A549 (cell line): ENCODE measurements at regions not wholly inside any gene's neighbourhood (a gene's known extent, or its start where the extent isn't known, plus 50 kb on each side); places are given as distances from the start of the nearest gene placed in this dataset.

Source experiments
- ATAC-seq, 2 experiments: fragments of 200-7000 bp in 1 of 2; fragments of >200 bp in 1 of 2; cut with Nextera tagmentation in 1 of 2; cut with Tn5 transposase in 1 of 2; 3 replicates each; pipeline versions ENCODE4 v1.8.0 to v1.9.1; 2018 to 2020; ENCODE audit warnings: mild to moderate bottlenecking in 1 of 2, moderate library complexity in 1 of 2
- CTCF ChIA-PET: fragments of 300-600 bp; sonication (Branson Sonifier 250); formaldehyde crosslinking; extraction: SDS; loops from one replicate; lab custom pipeline; 2021; ENCODE audit warnings: antibody characterized with exemption, inconsistent platforms; lab: Yijun Ruan, JAX
- POLR2A ChIA-PET: fragments of 350-600 bp; formaldehyde crosslinking; extraction: SDS; loops from one replicate; lab custom pipeline; 2021; ENCODE audit warnings: antibody characterized with exemption, inconsistent platforms; lab: Yijun Ruan, JAX
- DNase-seq, 2 experiments: peaks; one replicate each; pipeline versions ENCODE4 v3.0.0 to v3.0.0-alpha.2; 2011 to 2016; ENCODE audit warnings: low read depth in 1 of 2, low spot score in 1 of 2
- FAIRE-seq: peaks from 2 replicates; lab custom pipeline; 2011; peaks lifted over from hg19 to GRCh38; lab: Jason Lieb, UNC
- H3K27ac ChIP-seq, 2 experiments: fragments of >200 bp; sonication (Bioruptor Twin); formaldehyde crosslinking; 3 replicates each; pipeline ENCODE4 v1.5.1; 2016 to 2017
- H3K4me1 ChIP-seq: fragments of >200 bp; sonication (Bioruptor Twin); formaldehyde crosslinking; 3 replicates; pipeline ENCODE4 v1.6.1; 2016
- H3K4me2 ChIP-seq: fragments of >200 bp; sonication (Bioruptor Twin); formaldehyde crosslinking; 3 replicates; pipeline ENCODE4 v1.6.1; 2016
- H3K4me3 ChIP-seq: fragments of >200 bp; sonication (Bioruptor Twin); formaldehyde crosslinking; 3 replicates; pipeline ENCODE4 v1.5.1; 2016
- H3K9me3 ChIP-seq: fragments of >200 bp; sonication (Bioruptor Twin); formaldehyde crosslinking; 3 replicates; pipeline ENCODE4 v1.6.1; 2016
- BHLHE40 ChIP-seq: IDR thresholded peaks from 2 replicates; pipeline ENCODE4 v1.6.1; 2012; ENCODE audit warnings: low read depth, low read length, inconsistent platforms
- CBX8 ChIP-seq: fragments of 200-600 bp; sonication (generic); IDR thresholded peaks from 2 replicates; pipeline ENCODE4 v1.6.1; 2016
- CHD2 ChIP-seq: fragments of 150-350 bp; IDR thresholded peaks from 2 replicates; pipeline ENCODE4 v1.6.1; 2014; ENCODE audit warnings: low read length; ENCODE audit not compliant: partially characterized antibody
- EHF ChIP-seq: fragments of 250-450 bp; sonication (Bioruptor Pico); IDR thresholded peaks from 2 replicates; pipeline ENCODE4 v1.5.0; 2020; ENCODE audit warnings: mild to moderate bottlenecking
- EP300 ChIP-seq, 2 experiments: fragments of >200 bp; sonication (Bioruptor Twin); formaldehyde crosslinking; IDR thresholded peaks; 2 replicates in 1 of 2; 3 replicates in 1 of 2; pipeline ENCODE4 v1.6.1; 2016 to 2017
- ESRRA ChIP-seq: fragments of 150-350 bp; IDR thresholded peaks from 2 replicates; pipeline ENCODE4 v1.6.1; 2014; ENCODE audit warnings: mild to moderate bottlenecking, low read length, borderline replicate concordance
- FOXS1 ChIP-seq: fragments of 250-450 bp; sonication (Bioruptor Pico); IDR thresholded peaks from 2 replicates; pipeline ENCODE4 v1.5.0; 2020; ENCODE audit warnings: mild to moderate bottlenecking, moderate library complexity
- HOXA7 ChIP-seq: fragments of 250-450 bp; sonication (Bioruptor Pico); IDR thresholded peaks from 2 replicates; pipeline ENCODE4 v1.5.0; 2020; ENCODE audit warnings: mild to moderate bottlenecking, moderate library complexity
- HOXB5 ChIP-seq: fragments of 250-450 bp; sonication (Bioruptor Pico); IDR thresholded peaks from 2 replicates; pipeline ENCODE4 v1.5.0; 2020; ENCODE audit warnings: mild to moderate bottlenecking, moderate library complexity
- JUNB ChIP-seq: fragments of >200 bp; sonication (Bioruptor Twin); formaldehyde crosslinking; IDR thresholded peaks from 2 replicates; pipeline ENCODE4 v1.6.1; 2016
- KDM5A ChIP-seq: fragments of 200-600 bp; sonication (generic); IDR thresholded peaks from 2 replicates; pipeline ENCODE4 v1.6.1; 2016; ENCODE audit warnings: antibody characterized with exemption, mild to moderate bottlenecking
- MAFK ChIP-seq: fragments of 450-650 bp; IDR thresholded peaks from 2 replicates; pipeline ENCODE4 v1.6.1; 2014; ENCODE audit not compliant: partially characterized antibody
- MYC ChIP-seq: IDR thresholded peaks from 2 replicates; pipeline ENCODE4 v1.6.1; 2012; ENCODE audit warnings: mild to moderate bottlenecking, inconsistent platforms, low read length, improper control_type of control experiment, borderline replicate concordance
- NFE2L2 ChIP-seq: fragments of 150-350 bp; conservative IDR thresholded peaks from 2 replicates; pipeline ENCODE4 v1.6.1; 2014; ENCODE audit warnings: low read length
- NPAS2 ChIP-seq: fragments of 250-450 bp; sonication (Bioruptor Pico); IDR thresholded peaks from 2 replicates; pipeline ENCODE4 v1.8.0; 2022; ENCODE audit warnings: mild to moderate bottlenecking, moderate library complexity, borderline replicate concordance
- RNF2 ChIP-seq: fragments of 200-600 bp; sonication (generic); IDR thresholded peaks from 2 replicates; pipeline ENCODE4 v1.6.1; 2016; ENCODE audit warnings: low read depth, mild to moderate bottlenecking, antibody characterized with exemption, moderate library complexity, borderline replicate concordance
- ZFP36 ChIP-seq: fragments of 450-650 bp; IDR thresholded peaks from 2 replicates; pipeline ENCODE4 v1.6.1; 2014; ENCODE audit warnings: borderline replicate concordance; ENCODE audit not compliant: partially characterized antibody
- WGBS: methylation state at CpG from one replicate; pipeline ENCODE4 v1.1.6; 2017; ENCODE audit errors: missing lambda C conversion rate; 5-methylcytosine and 5-hydroxymethylcytosine counted together
- TF ChIP-seq, protein P1 (sequence below): fragments of >200 bp; sonication (Bioruptor Twin); formaldehyde crosslinking; IDR thresholded peaks from 3 replicates; pipeline ENCODE4 v1.5.1; 2016
- TF ChIP-seq, protein P2 (sequence below): fragments of 250-450 bp; sonication (Bioruptor Pico); IDR thresholded peaks from 2 replicates; pipeline ENCODE4 v1.5.0; 2020; ENCODE audit warnings: low read depth, mild to moderate bottlenecking, moderate library complexity

DNA sequence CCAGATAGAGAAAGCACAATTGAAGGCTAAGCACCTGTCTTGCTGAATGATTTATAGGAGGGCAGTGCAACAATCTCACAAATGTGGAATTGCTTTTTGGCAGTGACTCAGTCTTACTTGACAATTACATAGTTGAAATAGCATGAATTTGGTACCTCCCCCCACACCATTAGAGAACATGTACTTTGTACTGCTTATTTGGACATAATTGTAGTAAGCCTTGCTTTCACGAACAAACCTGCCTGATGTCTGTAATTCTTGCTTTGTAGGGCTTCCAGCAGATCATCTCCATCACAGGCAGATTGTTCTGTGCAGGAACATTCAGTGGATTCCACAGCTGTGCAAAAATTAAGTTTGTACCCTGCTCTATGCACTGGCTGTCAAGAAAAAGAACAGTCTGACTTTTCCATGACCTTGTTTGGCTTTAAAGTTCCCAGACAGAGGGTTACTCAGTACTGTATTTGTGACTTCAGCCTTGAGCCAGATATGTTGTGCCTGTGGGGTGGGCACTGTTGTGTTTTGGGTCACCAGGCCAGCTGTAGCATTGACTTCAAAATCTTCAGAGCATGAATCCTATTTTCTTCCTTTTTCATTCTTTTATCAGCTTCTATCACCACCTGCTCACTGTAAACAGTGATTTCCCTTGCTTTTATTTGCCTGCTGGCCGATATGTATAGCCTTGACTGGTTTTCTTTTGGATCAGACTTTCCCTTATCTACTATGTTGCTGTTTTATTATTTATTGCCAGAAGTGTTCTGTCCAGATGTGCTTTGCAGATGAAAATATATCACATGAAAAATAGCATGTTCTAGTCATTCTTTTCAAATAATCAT lies 941.0 kb upstream of the CHORDC1 start:
- peak overlapping the region; percentile 55 to 61; a peak in 4 of 6 replicates for H3K27ac ChIP-seq
- DNase-seq = peak in 1 of 2 experiments; percentile 44
- CTCF ChIA-PET = no interaction called here
- peak; percentile 62 to 77 for ATAC-seq
- peak; percentile 26; the same call in 1 of the 2 replicates for TF ChIP-seq JUNB
- TF ChIP-seq ZFP36 = no peak
- POLR2A ChIA-PET = no interaction called here
- peak overlapping the region; percentile 63 for H3K4me2 ChIP-seq
- no peaks in the 10 kb centered on the region for H3K9me3 ChIP-seq
- 24% methylated on average over 2 of the region's 2 CpGs for WGBS
- no peak for FAIRE-seq
- no peak overlapping the region for H3K4me3 ChIP-seq
- peaks cover 22% of the 10 kb centered on the region for H3K4me1 ChIP-seq

DNA sequence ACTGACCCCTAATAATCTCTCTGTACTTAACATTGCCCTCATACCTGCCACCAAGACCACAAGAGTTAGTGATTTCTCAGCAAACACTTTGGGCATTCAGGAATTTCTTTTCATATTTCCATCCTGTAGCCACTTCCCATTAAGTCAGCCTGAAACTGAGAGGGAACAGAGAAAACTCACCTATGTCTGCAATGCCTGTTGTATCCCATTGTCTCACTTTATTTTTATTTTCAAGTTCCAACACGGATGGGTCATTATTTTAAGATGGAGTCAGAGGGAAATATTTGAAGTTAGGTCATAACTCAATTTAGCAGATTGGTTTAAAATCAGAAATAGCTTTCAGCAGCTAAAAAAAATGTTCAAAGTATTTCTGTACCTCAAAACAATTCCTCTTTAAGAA lies 937.8 kb upstream of the CHORDC1 start:
- H3K27ac ChIP-seq = no peak overlapping the region
- H3K4me3 ChIP-seq = no peak overlapping the region
- H3K4me2 ChIP-seq = no peak overlapping the region
- DNase-seq = no peak
- H3K9me3 ChIP-seq = no peaks in the 10 kb centered on the region
- ATAC-seq = no peak
- H3K4me1 ChIP-seq = peaks cover 22% of the 10 kb centered on the region
- TF ChIP-seq CBX8 (no peak), HOXB5 (CRISPR knock-in tag) (no peak), EHF (no peak), MYC (no peak), BHLHE40 (no peak), FOXS1 (CRISPR knock-in tag) (no peak)
- TF ChIP-seq, protein P1, sequence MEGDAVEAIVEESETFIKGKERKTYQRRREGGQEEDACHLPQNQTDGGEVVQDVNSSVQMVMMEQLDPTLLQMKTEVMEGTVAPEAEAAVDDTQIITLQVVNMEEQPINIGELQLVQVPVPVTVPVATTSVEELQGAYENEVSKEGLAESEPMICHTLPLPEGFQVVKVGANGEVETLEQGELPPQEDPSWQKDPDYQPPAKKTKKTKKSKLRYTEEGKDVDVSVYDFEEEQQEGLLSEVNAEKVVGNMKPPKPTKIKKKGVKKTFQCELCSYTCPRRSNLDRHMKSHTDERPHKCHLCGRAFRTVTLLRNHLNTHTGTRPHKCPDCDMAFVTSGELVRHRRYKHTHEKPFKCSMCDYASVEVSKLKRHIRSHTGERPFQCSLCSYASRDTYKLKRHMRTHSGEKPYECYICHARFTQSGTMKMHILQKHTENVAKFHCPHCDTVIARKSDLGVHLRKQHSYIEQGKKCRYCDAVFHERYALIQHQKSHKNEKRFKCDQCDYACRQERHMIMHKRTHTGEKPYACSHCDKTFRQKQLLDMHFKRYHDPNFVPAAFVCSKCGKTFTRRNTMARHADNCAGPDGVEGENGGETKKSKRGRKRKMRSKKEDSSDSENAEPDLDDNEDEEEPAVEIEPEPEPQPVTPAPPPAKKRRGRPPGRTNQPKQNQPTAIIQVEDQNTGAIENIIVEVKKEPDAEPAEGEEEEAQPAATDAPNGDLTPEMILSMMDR = no peak
- TF ChIP-seq, protein P2, sequence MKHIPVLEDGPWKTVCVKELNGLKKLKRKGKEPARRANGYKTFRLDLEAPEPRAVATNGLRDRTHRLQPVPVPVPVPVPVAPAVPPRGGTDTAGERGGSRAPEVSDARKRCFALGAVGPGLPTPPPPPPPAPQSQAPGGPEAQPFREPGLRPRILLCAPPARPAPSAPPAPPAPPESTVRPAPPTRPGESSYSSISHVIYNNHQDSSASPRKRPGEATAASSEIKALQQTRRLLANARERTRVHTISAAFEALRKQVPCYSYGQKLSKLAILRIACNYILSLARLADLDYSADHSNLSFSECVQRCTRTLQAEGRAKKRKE = no peak
- WGBS = 69% methylated on average over 1 of the region's 1 CpG
- FAIRE-seq = no peak
- ChIA-PET POLR2A (no interaction called here), CTCF (no interaction called here)

DNA sequence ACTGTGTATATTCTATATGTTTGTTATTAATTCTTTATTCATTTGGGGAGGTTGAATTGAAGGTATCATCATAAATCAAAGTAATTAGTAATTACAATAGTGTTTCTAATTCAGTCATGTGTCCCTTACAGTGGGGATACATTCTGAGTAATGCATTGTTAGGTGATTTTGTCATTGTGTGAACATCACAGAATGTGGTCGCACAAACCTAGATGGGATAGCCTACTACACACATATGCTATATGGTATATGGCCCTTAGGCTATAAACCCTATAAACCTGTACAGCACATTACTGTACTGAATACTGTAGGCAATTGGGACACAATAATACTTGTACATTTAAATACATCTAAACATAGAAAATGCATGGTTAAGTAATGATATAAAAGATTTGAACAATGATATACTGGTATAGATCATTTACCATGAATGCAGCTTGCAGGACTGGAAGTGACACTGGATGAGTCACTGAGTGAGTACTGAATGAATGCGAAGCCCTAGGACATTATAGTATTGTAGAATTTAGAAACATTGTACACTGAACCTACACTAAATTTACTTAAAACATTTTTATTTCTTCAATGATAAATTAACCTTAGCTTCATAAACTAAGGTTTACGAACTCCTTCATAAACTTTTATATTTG lies 936.2 kb upstream of the CHORDC1 start:
- FAIRE-seq (no peak), DNase-seq (no peak)
- WGBS = 54% methylated on average over 3 of the region's 3 CpGs
- TF ChIP-seq RNF2 = no peak
- TF ChIP-seq CHD2 = no peak
- TF ChIP-seq, protein P1 = no peak
- no peak for TF ChIP-seq KDM5A
- TF ChIP-seq EP300 (IDR thresholded peaks at IDR 0.05) = no peak
- no peak for TF ChIP-seq MAFK
- TF ChIP-seq NFE2L2 = no peak
- TF ChIP-seq HOXA7 (CRISPR knock-in tag) = no peak
- no peak for TF ChIP-seq NPAS2
- TF ChIP-seq ESRRA = no peak
- no peak for TF ChIP-seq ZFP36
- TF ChIP-seq, all 56 proteins: peak for 0
- no peak for ATAC-seq
- Histone ChIP-seq H3K27ac (no peak overlapping the region), H3K4me2 (no peak overlapping the region), H3K9me3 (no peaks in the 10 kb centered on the region), H3K4me3 (no peak overlapping the region), H3K4me1 (peaks cover 10% of the 10 kb centered on the region)
- CTCF ChIA-PET = no interaction called here
- POLR2A ChIA-PET = no interaction called here
